MM.1S (cell line): ENCODE measurements at regions not wholly inside any gene's neighbourhood (a gene's known extent, or its start where the extent isn't known, plus 50 kb on each side); places are given as distances from the start of the nearest gene placed in this dataset.

Experiments used
- DNase-seq: peaks from one replicate; pipeline ENCODE4 v3.0.0-alpha.2; 2015
- H2AFZ ChIP-seq: fragments of 300-600 bp; sonication (generic); 2 replicates; pipeline ENCODE4 v1.6.0; 2016; ENCODE audit warnings: antibody characterized with exemption, low read length
- H3F3A ChIP-seq: fragments of 300-600 bp; sonication (generic); 2 replicates; pipeline ENCODE4 v1.6.1; 2016; ENCODE audit warnings: mild to moderate bottlenecking, antibody characterized with exemption, low read length, moderate library complexity, mixed read lengths; ENCODE audit not compliant: insufficient read depth
- H3K27ac ChIP-seq: fragments of 300-600 bp; sonication (generic); 2 replicates; pipeline ENCODE4 v1.5.1; 2016; ENCODE audit warnings: mild to moderate bottlenecking, low read length
- H3K27me3 ChIP-seq: fragments of 300-600 bp; sonication (generic); replicated peaks from 2 replicates; pipeline ENCODE4 v1.6.0; 2016; ENCODE audit warnings: low read length; ENCODE audit not compliant: insufficient read depth
- H3K36me3 ChIP-seq: fragments of 300-600 bp; sonication (generic); replicated peaks from 2 replicates; pipeline ENCODE4 v1.6.1; 2016; ENCODE audit warnings: mild to moderate bottlenecking, low read length, mixed read lengths; ENCODE audit not compliant: insufficient read depth
- H3K4me1 ChIP-seq: fragments of 300-600 bp; sonication (generic); 2 replicates; pipeline ENCODE4 v1.6.1; 2016; ENCODE audit warnings: low read length, mixed read lengths
- H3K4me2 ChIP-seq: fragments of 300-600 bp; sonication (generic); 2 replicates; pipeline ENCODE4 v1.6.0; 2016; ENCODE audit warnings: low read depth, low read length
- H3K4me3 ChIP-seq: fragments of 300-600 bp; sonication (generic); 2 replicates; pipeline ENCODE4 v1.5.1; 2016; ENCODE audit warnings: low read length, mixed read lengths
- H3K79me2 ChIP-seq: fragments of 300-600 bp; sonication (generic); 2 replicates; pipeline ENCODE4 v1.6.1; 2016; ENCODE audit warnings: mixed run types, low read length, mixed read lengths
- H3K9ac ChIP-seq: fragments of 300-600 bp; sonication (generic); 2 replicates; pipeline ENCODE4 v1.6.1; 2016; ENCODE audit warnings: low read length, mixed read lengths
- H3K9me2 ChIP-seq: fragments of 300-600 bp; sonication (generic); replicated peaks from 2 replicates; pipeline ENCODE4 v1.6.1; 2016; ENCODE audit warnings: mild to moderate bottlenecking, low read length, mixed read lengths; ENCODE audit not compliant: insufficient read depth
- H3K9me3 ChIP-seq: fragments of 300-600 bp; sonication (generic); replicated peaks from 2 replicates; pipeline ENCODE4 v1.6.1; 2016; ENCODE audit warnings: mild to moderate bottlenecking, low read length, mixed read lengths; ENCODE audit not compliant: insufficient read depth
- H4K20me1 ChIP-seq: fragments of 300-600 bp; sonication (generic); 2 replicates; pipeline ENCODE4 v1.6.1; 2016; ENCODE audit warnings: mild to moderate bottlenecking, low read length, moderate library complexity, mixed read lengths; ENCODE audit not compliant: insufficient read depth
- CTCF ChIP-seq: fragments of 300-600 bp; sonication (generic); IDR thresholded peaks from 2 replicates; pipeline ENCODE4 v1.5.1; 2016; ENCODE audit warnings: antibody characterized with exemption, low read length, mixed read lengths
- EZH2 ChIP-seq: fragments of 300-600 bp; sonication (generic); optimal IDR thresholded peaks from 2 replicates; pipeline ENCODE3; 2017; ENCODE audit warnings: low read depth, mild to moderate bottlenecking, antibody characterized with exemption, low read length, mixed read lengths
- EZH2phosphoT487 ChIP-seq: fragments of 300-600 bp; sonication (generic); IDR thresholded peaks from 2 replicates; pipeline ENCODE4 v1.6.1; 2018; ENCODE audit warnings: antibody characterized with exemption, low read length

GRCh38 chr18:43868497-43868995, 591.3 kb upstream of the SYT4 start:
- H4K20me1 ChIP-seq: no peaks in the 10 kb centered on the region
- H2AFZ ChIP-seq: no peak overlapping the region
- no peaks in the 10 kb centered on the region for H3K27me3 ChIP-seq
- H3K4me3 ChIP-seq: no peak overlapping the region
- no peak overlapping the region for H3K27ac ChIP-seq
- no peak for TF ChIP-seq EZH2phosphoT487
- no peak for TF ChIP-seq CTCF
- TF ChIP-seq EZH2: no peak
- H3K4me1 ChIP-seq: no peaks in the 10 kb centered on the region
- no peaks in the 10 kb centered on the region for H3K79me2 ChIP-seq
- no peaks in the 10 kb centered on the region for H3K9me2 ChIP-seq
- no peak overlapping the region for H3K9ac ChIP-seq
- no peaks in the 10 kb centered on the region for H3K36me3 ChIP-seq
- no peak for DNase-seq
- H3F3A ChIP-seq: no peaks in the 10 kb centered on the region
- no peaks in the 10 kb centered on the region for H3K9me3 ChIP-seq
- no peak overlapping the region for H3K4me2 ChIP-seq

GRCh38 chr18:43869451-43870008, 592.2 kb upstream of the SYT4 start:
- Histone ChIP-seq H3K36me3 (no peaks in the 10 kb centered on the region), H3K79me2 (no peaks in the 10 kb centered on the region), H3K27ac (no peak overlapping the region), H3K9ac (no peak overlapping the region), H3K4me3 (no peak overlapping the region), H3K9me2 (no peaks in the 10 kb centered on the region), H3K9me3 (no peaks in the 10 kb centered on the region), H3K4me1 (no peaks in the 10 kb centered on the region), H3K27me3 (no peaks in the 10 kb centered on the region), H2AFZ (no peak overlapping the region), H4K20me1 (no peaks in the 10 kb centered on the region), H3K4me2 (no peak overlapping the region), H3F3A (no peaks in the 10 kb centered on the region)
- no peak for DNase-seq
- TF ChIP-seq CTCF (no peak), EZH2phosphoT487 (no peak), EZH2 (no peak)

GRCh38 chr18:43870626-43871025, 593.3 kb upstream of the SYT4 start:
- Histone ChIP-seq H3K9me3 (no peaks in the 10 kb centered on the region), H2AFZ (no peak overlapping the region), H3K4me3 (no peak overlapping the region), H3K4me1 (no peaks in the 10 kb centered on the region), H3K27ac (no peak overlapping the region), H3K27me3 (no peaks in the 10 kb centered on the region), H4K20me1 (no peaks in the 10 kb centered on the region), H3K4me2 (no peak overlapping the region), H3K9ac (no peak overlapping the region), H3K9me2 (no peaks in the 10 kb centered on the region), H3F3A (no peaks in the 10 kb centered on the region), H3K79me2 (no peaks in the 10 kb centered on the region), H3K36me3 (no peaks in the 10 kb centered on the region)
- DNase-seq: no peak
- no peak for TF ChIP-seq EZH2phosphoT487
- TF ChIP-seq CTCF: no peak
- TF ChIP-seq EZH2: no peak
